ENCODE measurements at regions not wholly inside any gene's neighbourhood (a gene's known extent, or its start where the extent isn't known, plus 50 kb on each side); places are given as distances from the start of the nearest gene placed in this dataset.

GRCh38 chr3:41106691-41107090, 92.6 kb upstream of the CTNNB1 start:
- FAIRE-seq (no peak), DNase-seq (ENCODE audit: low read depth) (no peak)
- Histone ChIP-seq H3K9me3 (ENCODE audit: insufficient read depth, low read depth, low read length) (no peaks in the 10 kb centered on the region), H3K27ac (ENCODE audit: low read depth, low read length) (no peak overlapping the region), H3K4me3 (ENCODE audit: insufficient read depth, low read depth, low read length) (no peak overlapping the region), H3K4me2 (ENCODE audit: low read length) (no peak overlapping the region), H3K9ac (ENCODE audit: low read length) (no peak overlapping the region), H4K20me1 (ENCODE audit: insufficient read depth, low read length) (no peaks in the 10 kb centered on the region), H3K36me3 (ENCODE audit: insufficient read depth, low read length) (no peaks in the 10 kb centered on the region), H3K79me2 (ENCODE audit: insufficient read depth, low read length) (no peaks in the 10 kb centered on the region), H3K27me3 (ENCODE audit: insufficient read depth, low read length) (peaks cover 9% of the 10 kb centered on the region), H2AFZ (ENCODE audit: low read depth, low read length) (no peak overlapping the region), H3K4me1 (ENCODE audit: insufficient read depth, low read length) (no peaks in the 10 kb centered on the region)
- no peaks in the 10 kb centered on the region for H3K36me3 Mint-ChIP-seq (ENCODE audit: low read depth, unreplicated experiment)
- H3K27me3 Mint-ChIP-seq (ENCODE audit: low read depth, unreplicated experiment), result peaks cover 30% of the 10 kb centered on the region
- no peaks in the 10 kb centered on the region for H3K4me1 Mint-ChIP-seq (ENCODE audit: low read depth, unreplicated experiment)
- H3K4me3 Mint-ChIP-seq (ENCODE audit: unreplicated experiment), result no peak overlapping the region
- no peaks in the 10 kb centered on the region for H3K9me3 Mint-ChIP-seq (ENCODE audit: unreplicated experiment)
- no peak overlapping the region for H3K27ac Mint-ChIP-seq (ENCODE audit: unreplicated experiment)
- TF ChIP-seq CTCF (IDR thresholded peaks at IDR 0.05; ENCODE audit: insufficient read depth, low read depth, low read length), result no peak
- no peak for TF ChIP-seq EZH2 (IDR thresholded peaks at IDR 0.05; ENCODE audit: insufficient read depth, low read length)

GRCh38 chr3:41111011-41111410, 88.3 kb upstream of the CTNNB1 start:
- DNase-seq (ENCODE audit: low read depth), result no peak
- peaks cover 34% of the 10 kb centered on the region for H3K27me3 Mint-ChIP-seq (ENCODE audit: low read depth, unreplicated experiment)
- H3K36me3 Mint-ChIP-seq (ENCODE audit: low read depth, unreplicated experiment), result no peaks in the 10 kb centered on the region
- no peak overlapping the region for H3K9ac ChIP-seq (ENCODE audit: low read length)
- H3K4me1 Mint-ChIP-seq (ENCODE audit: low read depth, unreplicated experiment), result no peaks in the 10 kb centered on the region
- H3K27ac ChIP-seq (ENCODE audit: low read depth, low read length), result no peak overlapping the region
- no peaks in the 10 kb centered on the region for H3K9me3 ChIP-seq (ENCODE audit: insufficient read depth, low read depth, low read length)
- H3K4me1 ChIP-seq (ENCODE audit: insufficient read depth, low read length), result no peaks in the 10 kb centered on the region
- H3K4me2 ChIP-seq (ENCODE audit: low read length), result no peak overlapping the region
- H4K20me1 ChIP-seq (ENCODE audit: insufficient read depth, low read length), result no peaks in the 10 kb centered on the region
- peaks cover 4% of the 10 kb centered on the region for H3K9me3 Mint-ChIP-seq (ENCODE audit: unreplicated experiment)
- no peak overlapping the region for H3K4me3 ChIP-seq (ENCODE audit: insufficient read depth, low read depth, low read length)
- no peak overlapping the region for H2AFZ ChIP-seq (ENCODE audit: low read depth, low read length)
- FAIRE-seq, result no peak
- peaks cover 4% of the 10 kb centered on the region for H3K27me3 ChIP-seq (ENCODE audit: insufficient read depth, low read length)
- H3K27ac Mint-ChIP-seq (ENCODE audit: unreplicated experiment), result no peak overlapping the region
- H3K36me3 ChIP-seq (ENCODE audit: insufficient read depth, low read length), result no peaks in the 10 kb centered on the region
- no peak for TF ChIP-seq CTCF (IDR thresholded peaks at IDR 0.05; ENCODE audit: insufficient read depth, low read depth, low read length)
- no peak for TF ChIP-seq EZH2 (IDR thresholded peaks at IDR 0.05; ENCODE audit: insufficient read depth, low read length)
- H3K79me2 ChIP-seq (ENCODE audit: insufficient read depth, low read length), result no peaks in the 10 kb centered on the region
- no peak overlapping the region for H3K4me3 Mint-ChIP-seq (ENCODE audit: unreplicated experiment)

GRCh38 chr3:41112466-41112865, 86.8 kb upstream of the CTNNB1 start:
- no peak overlapping the region for H3K4me3 Mint-ChIP-seq (ENCODE audit: unreplicated experiment)
- FAIRE-seq (no peak), DNase-seq (ENCODE audit: low read depth) (no peak)
- no peak overlapping the region for H3K27ac ChIP-seq (ENCODE audit: low read depth, low read length)
- H3K9me3 Mint-ChIP-seq (ENCODE audit: unreplicated experiment), result peaks cover 4% of the 10 kb centered on the region
- peaks cover 34% of the 10 kb centered on the region for H3K27me3 Mint-ChIP-seq (ENCODE audit: low read depth, unreplicated experiment)
- H3K4me3 ChIP-seq (ENCODE audit: insufficient read depth, low read depth, low read length), result no peak overlapping the region
- no peak overlapping the region for H3K4me2 ChIP-seq (ENCODE audit: low read length)
- H3K4me1 ChIP-seq (ENCODE audit: insufficient read depth, low read length), result peaks cover 6% of the 10 kb centered on the region
- H3K79me2 ChIP-seq (ENCODE audit: insufficient read depth, low read length), result no peaks in the 10 kb centered on the region
- peaks cover 6% of the 10 kb centered on the region for H3K4me1 Mint-ChIP-seq (ENCODE audit: low read depth, unreplicated experiment)
- no peaks in the 10 kb centered on the region for H4K20me1 ChIP-seq (ENCODE audit: insufficient read depth, low read length)
- TF ChIP-seq EZH2 (IDR thresholded peaks at IDR 0.05; ENCODE audit: insufficient read depth, low read length) (no peak), CTCF (IDR thresholded peaks at IDR 0.05; ENCODE audit: insufficient read depth, low read depth, low read length) (no peak)
- H3K36me3 ChIP-seq (ENCODE audit: insufficient read depth, low read length), result no peaks in the 10 kb centered on the region
- no peak overlapping the region for H3K9ac ChIP-seq (ENCODE audit: low read length)
- no peak overlapping the region for H3K27ac Mint-ChIP-seq (ENCODE audit: unreplicated experiment)
- peaks cover 4% of the 10 kb centered on the region for H3K27me3 ChIP-seq (ENCODE audit: insufficient read depth, low read length)
- no peaks in the 10 kb centered on the region for H3K9me3 ChIP-seq (ENCODE audit: insufficient read depth, low read depth, low read length)
- H2AFZ ChIP-seq (ENCODE audit: low read depth, low read length), result no peak overlapping the region
- no peaks in the 10 kb centered on the region for H3K36me3 Mint-ChIP-seq (ENCODE audit: low read depth, unreplicated experiment)
